ENCODE measurements at regions not wholly inside any gene's neighbourhood (a gene's known extent, or its start where the extent isn't known, plus 50 kb on each side); places are given as distances from the start of the nearest gene placed in this dataset.
"Not testable (repeated sequence)": the region's sequence is repeated elsewhere in the genome, so short reads cannot be mapped to it uniquely, and the experiment has no call there.

GRCh38 chr13:69028936-69029335 is 1078.7 kb upstream of the ATXN8OS start:
- H3K79me2 ChIP-seq (ENCODE audit: low read depth) = no peaks in the 10 kb centered on the region
- Mint-ChIP-seq H3K36me3 (no peaks in the 10 kb centered on the region), H3K27me3 (ENCODE audit: insufficient read depth, low read depth) (no peaks in the 10 kb centered on the region), H3K4me1 (no peaks in the 10 kb centered on the region), H3K4me3 (no peak overlapping the region), H3K9me3 (no peaks in the 10 kb centered on the region), H3K27ac (no peak overlapping the region)
- no peaks in the 10 kb centered on the region for H3K36me3 ChIP-seq
- H2AFZ ChIP-seq (replicated peaks) = no peak overlapping the region
- TF ChIP-seq CTCF (IDR thresholded peaks at IDR 0.05) (no peak), EZH2 (IDR thresholded peaks at IDR 0.05) (no peak), EZH2phosphoT487 (IDR thresholded peaks at IDR 0.05) (no peak)
- no peaks in the 10 kb centered on the region for H3K4me1 ChIP-seq
- H3K27ac ChIP-seq = no peak overlapping the region
- no peaks in the 10 kb centered on the region for H3K9me3 ChIP-seq (ENCODE audit: low read depth)
- DNase-seq (ENCODE audit: low spot score) = no peak
- no peak overlapping the region for H3K4me2 ChIP-seq
- H3F3A ChIP-seq (ENCODE audit: low read depth) = no peaks in the 10 kb centered on the region
- no peak overlapping the region for H3K9ac ChIP-seq
- H3K27me3 ChIP-seq = no peaks in the 10 kb centered on the region
- no peaks in the 10 kb centered on the region for H4K20me1 ChIP-seq (ENCODE audit: low read depth)
- no peak overlapping the region for H3K4me3 ChIP-seq

GRCh38 chr13:69020120-69020519 is 1087.5 kb upstream of the ATXN8OS start:
- Histone ChIP-seq H3K79me2 (ENCODE audit: low read depth) (no peaks in the 10 kb centered on the region), H4K20me1 (ENCODE audit: low read depth) (no peaks in the 10 kb centered on the region), H3K4me3 (no peak overlapping the region), H2AFZ (replicated peaks) (no peak overlapping the region), H3F3A (ENCODE audit: low read depth) (peaks cover 6% of the 10 kb centered on the region), H3K9me3 (ENCODE audit: low read depth) (no peaks in the 10 kb centered on the region), H3K27me3 (no peaks in the 10 kb centered on the region), H3K4me1 (no peaks in the 10 kb centered on the region), H3K36me3 (no peaks in the 10 kb centered on the region), H3K27ac (no peak overlapping the region), H3K9ac (no peak overlapping the region), H3K4me2 (no peak overlapping the region)
- H3K4me1 Mint-ChIP-seq = no peaks in the 10 kb centered on the region
- no peak for DNase-seq (ENCODE audit: low spot score)
- H3K9me3 Mint-ChIP-seq = peaks cover 9% of the 10 kb centered on the region
- TF ChIP-seq CTCF (IDR thresholded peaks at IDR 0.05) (no peak), EZH2phosphoT487 (IDR thresholded peaks at IDR 0.05) (no peak), EZH2 (IDR thresholded peaks at IDR 0.05) (no peak)
- H3K36me3 Mint-ChIP-seq = no peaks in the 10 kb centered on the region
- no peaks in the 10 kb centered on the region for H3K27me3 Mint-ChIP-seq (ENCODE audit: insufficient read depth, low read depth)
- no peak overlapping the region for H3K27ac Mint-ChIP-seq
- no peak overlapping the region for H3K4me3 Mint-ChIP-seq

GRCh38 chr13:69018173-69018572 is 1089.5 kb upstream of the ATXN8OS start:
- H3K36me3 ChIP-seq; H3K9me3 Mint-ChIP-seq; H3K9me3 ChIP-seq (ENCODE audit: low read depth); H3K79me2 ChIP-seq (ENCODE audit: low read depth); DNase-seq (ENCODE audit: low spot score); H2AFZ ChIP-seq (replicated peaks); H4K20me1 ChIP-seq (ENCODE audit: low read depth); H3K27me3 ChIP-seq; H3K4me1 ChIP-seq; H3K36me3 Mint-ChIP-seq; H3K4me1 Mint-ChIP-seq; H3K4me3 ChIP-seq; H3K27me3 Mint-ChIP-seq (ENCODE audit: insufficient read depth, low read depth); H3K27ac ChIP-seq; H3K4me2 ChIP-seq; H3K4me3 Mint-ChIP-seq; H3K27ac Mint-ChIP-seq; H3K9ac ChIP-seq; H3F3A ChIP-seq (ENCODE audit: low read depth): not testable (repeated sequence)

DNA sequence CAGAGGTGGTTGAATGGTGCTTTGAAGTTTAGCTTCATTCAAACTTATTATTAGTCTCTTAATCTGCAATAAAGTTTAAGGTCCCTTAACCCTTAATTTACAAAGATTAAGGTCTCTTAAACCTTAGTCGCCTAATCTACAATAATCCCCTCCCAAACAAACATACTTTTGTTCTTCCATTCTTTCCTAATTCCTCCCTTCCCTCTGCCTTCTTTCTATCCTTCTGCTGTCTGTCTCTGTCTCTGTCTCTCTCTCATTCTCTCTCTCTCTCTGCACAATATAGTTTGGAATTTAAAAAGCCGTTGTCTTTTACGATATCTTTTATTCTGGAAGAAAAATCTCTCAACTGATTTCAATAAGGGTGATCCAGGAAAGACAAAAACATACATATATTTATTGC is 1096.8 kb upstream of the ATXN8OS start:
- Mint-ChIP-seq H3K4me1 (no peaks in the 10 kb centered on the region), H3K27ac (no peak overlapping the region), H3K4me3 (no peak overlapping the region), H3K9me3 (peaks cover 5% of the 10 kb centered on the region), H3K27me3 (ENCODE audit: insufficient read depth, low read depth) (no peaks in the 10 kb centered on the region), H3K36me3 (no peaks in the 10 kb centered on the region)
- TF ChIP-seq CTCF (IDR thresholded peaks at IDR 0.05) = no peak
- TF ChIP-seq EZH2phosphoT487 (IDR thresholded peaks at IDR 0.05) = no peak
- no peak for TF ChIP-seq EZH2 (IDR thresholded peaks at IDR 0.05)
- no peak overlapping the region for H3K27ac ChIP-seq
- DNase-seq (ENCODE audit: low spot score) = no peak
- no peaks in the 10 kb centered on the region for H4K20me1 ChIP-seq (ENCODE audit: low read depth)
- H3F3A ChIP-seq (ENCODE audit: low read depth) = peaks cover 14% of the 10 kb centered on the region
- no peaks in the 10 kb centered on the region for H3K36me3 ChIP-seq
- H3K27me3 ChIP-seq = no peaks in the 10 kb centered on the region
- no peaks in the 10 kb centered on the region for H3K79me2 ChIP-seq (ENCODE audit: low read depth)
- no peak overlapping the region for H3K4me3 ChIP-seq
- no peak overlapping the region for H2AFZ ChIP-seq (replicated peaks)
- H3K9ac ChIP-seq = no peak overlapping the region
- H3K9me3 ChIP-seq (ENCODE audit: low read depth) = no peaks in the 10 kb centered on the region
- H3K4me2 ChIP-seq = no peak overlapping the region
- H3K4me1 ChIP-seq = peaks cover 6% of the 10 kb centered on the region

Measured in neural progenitor cell (in vitro differentiated cells).